ENCODE measurements at regions not wholly inside any gene's neighbourhood (a gene's known extent, or its start where the extent isn't known, plus 50 kb on each side); places are given as distances from the start of the nearest gene placed in this dataset.

GRCh38 chr13:106625578-106625977, 57.6 kb upstream of the ARGLU1 start:
- Histone ChIP-seq H3K27ac (no peak overlapping the region), H3K4me3 (no peak overlapping the region), H3K36me3 (no peaks in the 10 kb centered on the region), H3K27me3 (replicated peaks; ENCODE audit: insufficient read depth) (no peaks in the 10 kb centered on the region), H3K9me3 (no peaks in the 10 kb centered on the region), H3K4me1 (ENCODE audit: control insufficient read depth in 1 of 2, low read depth in 2 of 2) (no peaks in the 10 kb centered on the region)
- DNase-seq (ENCODE audit: low spot score): no peak
- TF ChIP-seq CTCF (IDR thresholded peaks at IDR 0.05): no peak
- ATAC-seq (ENCODE audit: insufficient number of reproducible peaks, low FRiP score, low read depth): no peak

- no peak overlapping the region for H3K27ac ChIP-seq
- ATAC-seq (ENCODE audit: insufficient number of reproducible peaks, low FRiP score, low read depth) (no peak), DNase-seq (ENCODE audit: low spot score) (no peak)
- H3K4me3 ChIP-seq: no peak overlapping the region
- H3K36me3 ChIP-seq: no peaks in the 10 kb centered on the region
- no peaks in the 10 kb centered on the region for H3K27me3 ChIP-seq (replicated peaks; ENCODE audit: insufficient read depth)
- no peak for TF ChIP-seq CTCF (IDR thresholded peaks at IDR 0.05)
- no peaks in the 10 kb centered on the region for H3K4me1 ChIP-seq (ENCODE audit: control insufficient read depth in 1 of 2, low read depth in 2 of 2)
- no peaks in the 10 kb centered on the region for H3K9me3 ChIP-seq
Observed at GRCh38 chr13:106623799-106624460, 56.0 kb upstream of the ARGLU1 start.

GRCh38 chr13:106621833-106622232, 53.9 kb upstream of the ARGLU1 start:
- H3K4me1 ChIP-seq (ENCODE audit: control insufficient read depth in 1 of 2, low read depth in 2 of 2): no peaks in the 10 kb centered on the region
- no peaks in the 10 kb centered on the region for H3K27me3 ChIP-seq (replicated peaks; ENCODE audit: insufficient read depth)
- ATAC-seq (ENCODE audit: insufficient number of reproducible peaks, low FRiP score, low read depth) (no peak), DNase-seq (ENCODE audit: low spot score) (no peak)
- H3K27ac ChIP-seq: no peak overlapping the region
- no peak for TF ChIP-seq CTCF (IDR thresholded peaks at IDR 0.05)
- no peaks in the 10 kb centered on the region for H3K9me3 ChIP-seq
- no peaks in the 10 kb centered on the region for H3K36me3 ChIP-seq
- no peak overlapping the region for H3K4me3 ChIP-seq

GRCh38 chr13:106619688-106620555, 52.0 kb upstream of the ARGLU1 start:
- Histone ChIP-seq H3K4me3 (peak overlapping the region; percentile 52), H3K4me1 (ENCODE audit: control insufficient read depth in 1 of 2, low read depth in 2 of 2) (no peaks in the 10 kb centered on the region), H3K9me3 (no peaks in the 10 kb centered on the region), H3K36me3 (no peaks in the 10 kb centered on the region), H3K27me3 (replicated peaks; ENCODE audit: insufficient read depth) (no peaks in the 10 kb centered on the region), H3K27ac (no peak overlapping the region)
- peak; percentile 79 for TF ChIP-seq CTCF (IDR thresholded peaks at IDR 0.05)
- ATAC-seq (ENCODE audit: insufficient number of reproducible peaks, low FRiP score, low read depth) (peak; percentile 79), DNase-seq (ENCODE audit: low spot score) (no peak)
